ENCODE measurements at regions not wholly inside any gene's neighbourhood (a gene's known extent, or its start where the extent isn't known, plus 50 kb on each side); places are given as distances from the start of the nearest gene placed in this dataset.

DNA sequence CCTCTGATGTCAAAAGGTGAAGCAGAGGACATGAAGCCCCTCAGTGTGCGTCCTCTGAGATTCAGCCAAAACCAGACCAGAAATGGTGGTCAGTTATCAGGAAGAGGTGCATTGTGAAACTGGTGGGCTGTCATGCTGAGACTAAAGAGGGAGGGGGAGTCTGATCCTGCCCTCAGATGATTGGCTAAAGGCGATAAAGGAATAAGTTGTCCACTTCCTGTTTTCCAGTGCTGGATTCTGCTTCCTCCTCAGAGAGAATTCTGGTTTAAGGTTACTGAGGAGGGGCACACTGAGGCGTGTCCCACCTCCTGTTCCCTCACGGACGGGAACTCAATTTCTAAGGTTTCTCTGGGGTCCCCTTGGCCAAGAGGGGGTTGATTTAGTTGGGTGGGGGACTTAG lies 97.0 kb upstream of the UBE3A start:
- Histone ChIP-seq H3K27ac (ENCODE audit: low read depth, low read length) (no peak overlapping the region), H3K79me2 (ENCODE audit: insufficient read depth, low read length) (no peaks in the 10 kb centered on the region), H3K4me3 (ENCODE audit: insufficient read depth, low read length) (no peak overlapping the region), H2AFZ (ENCODE audit: low read length) (no peak overlapping the region), H3K4me1 (ENCODE audit: insufficient read depth, low read length) (no peaks in the 10 kb centered on the region), H3K9me3 (ENCODE audit: low read depth, low read length) (no peaks in the 10 kb centered on the region), H3K36me3 (ENCODE audit: insufficient read depth, low read length) (no peaks in the 10 kb centered on the region), H4K20me1 (ENCODE audit: insufficient read depth, low read length) (no peaks in the 10 kb centered on the region), H3K4me2 (ENCODE audit: insufficient read depth, low read length) (no peak overlapping the region), H3K27me3 (ENCODE audit: insufficient read depth, low read length) (no peaks in the 10 kb centered on the region)
- TF ChIP-seq, protein P1, sequence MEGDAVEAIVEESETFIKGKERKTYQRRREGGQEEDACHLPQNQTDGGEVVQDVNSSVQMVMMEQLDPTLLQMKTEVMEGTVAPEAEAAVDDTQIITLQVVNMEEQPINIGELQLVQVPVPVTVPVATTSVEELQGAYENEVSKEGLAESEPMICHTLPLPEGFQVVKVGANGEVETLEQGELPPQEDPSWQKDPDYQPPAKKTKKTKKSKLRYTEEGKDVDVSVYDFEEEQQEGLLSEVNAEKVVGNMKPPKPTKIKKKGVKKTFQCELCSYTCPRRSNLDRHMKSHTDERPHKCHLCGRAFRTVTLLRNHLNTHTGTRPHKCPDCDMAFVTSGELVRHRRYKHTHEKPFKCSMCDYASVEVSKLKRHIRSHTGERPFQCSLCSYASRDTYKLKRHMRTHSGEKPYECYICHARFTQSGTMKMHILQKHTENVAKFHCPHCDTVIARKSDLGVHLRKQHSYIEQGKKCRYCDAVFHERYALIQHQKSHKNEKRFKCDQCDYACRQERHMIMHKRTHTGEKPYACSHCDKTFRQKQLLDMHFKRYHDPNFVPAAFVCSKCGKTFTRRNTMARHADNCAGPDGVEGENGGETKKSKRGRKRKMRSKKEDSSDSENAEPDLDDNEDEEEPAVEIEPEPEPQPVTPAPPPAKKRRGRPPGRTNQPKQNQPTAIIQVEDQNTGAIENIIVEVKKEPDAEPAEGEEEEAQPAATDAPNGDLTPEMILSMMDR (IDR thresholded peaks at IDR 0.05; ENCODE audit: extremely low read depth, low read depth, low read length): no peak
- no peak for DNase-seq (ENCODE audit: insufficient read length, low spot score, missing footprints)

DNA sequence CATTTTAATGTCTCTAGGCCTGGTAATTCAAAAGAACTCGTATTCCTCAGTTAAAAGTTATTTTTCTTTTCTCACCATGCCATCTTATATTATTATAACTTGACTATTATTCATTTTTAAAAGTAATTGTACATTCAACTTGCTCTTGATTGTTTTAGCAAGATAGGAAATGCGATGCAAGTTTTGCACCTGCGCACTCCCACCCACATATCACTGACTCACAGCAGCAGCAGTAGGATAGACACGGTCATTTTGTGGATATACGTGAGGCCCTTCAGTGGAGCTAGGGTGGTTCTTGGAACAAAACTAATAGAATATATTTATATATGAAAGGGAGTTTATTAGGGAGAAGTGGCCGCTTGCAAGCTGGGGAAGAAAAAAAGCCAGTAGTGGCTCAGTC lies 95.5 kb upstream of the UBE3A start:
- no peaks in the 10 kb centered on the region for H4K20me1 ChIP-seq (ENCODE audit: insufficient read depth, low read length)
- H3K27me3 ChIP-seq (ENCODE audit: insufficient read depth, low read length): no peaks in the 10 kb centered on the region
- H3K9me3 ChIP-seq (ENCODE audit: low read depth, low read length): no peaks in the 10 kb centered on the region
- no peak overlapping the region for H2AFZ ChIP-seq (ENCODE audit: low read length)
- H3K36me3 ChIP-seq (ENCODE audit: insufficient read depth, low read length): no peaks in the 10 kb centered on the region
- H3K4me1 ChIP-seq (ENCODE audit: insufficient read depth, low read length): no peaks in the 10 kb centered on the region
- TF ChIP-seq, protein P1 (IDR thresholded peaks at IDR 0.05; ENCODE audit: extremely low read depth, low read depth, low read length): no peak
- H3K4me2 ChIP-seq (ENCODE audit: insufficient read depth, low read length): no peak overlapping the region
- no peak overlapping the region for H3K27ac ChIP-seq (ENCODE audit: low read depth, low read length)
- DNase-seq (ENCODE audit: insufficient read length, low spot score, missing footprints): no peak
- no peak overlapping the region for H3K4me3 ChIP-seq (ENCODE audit: insufficient read depth, low read length)
- no peaks in the 10 kb centered on the region for H3K79me2 ChIP-seq (ENCODE audit: insufficient read depth, low read length)

DNA sequence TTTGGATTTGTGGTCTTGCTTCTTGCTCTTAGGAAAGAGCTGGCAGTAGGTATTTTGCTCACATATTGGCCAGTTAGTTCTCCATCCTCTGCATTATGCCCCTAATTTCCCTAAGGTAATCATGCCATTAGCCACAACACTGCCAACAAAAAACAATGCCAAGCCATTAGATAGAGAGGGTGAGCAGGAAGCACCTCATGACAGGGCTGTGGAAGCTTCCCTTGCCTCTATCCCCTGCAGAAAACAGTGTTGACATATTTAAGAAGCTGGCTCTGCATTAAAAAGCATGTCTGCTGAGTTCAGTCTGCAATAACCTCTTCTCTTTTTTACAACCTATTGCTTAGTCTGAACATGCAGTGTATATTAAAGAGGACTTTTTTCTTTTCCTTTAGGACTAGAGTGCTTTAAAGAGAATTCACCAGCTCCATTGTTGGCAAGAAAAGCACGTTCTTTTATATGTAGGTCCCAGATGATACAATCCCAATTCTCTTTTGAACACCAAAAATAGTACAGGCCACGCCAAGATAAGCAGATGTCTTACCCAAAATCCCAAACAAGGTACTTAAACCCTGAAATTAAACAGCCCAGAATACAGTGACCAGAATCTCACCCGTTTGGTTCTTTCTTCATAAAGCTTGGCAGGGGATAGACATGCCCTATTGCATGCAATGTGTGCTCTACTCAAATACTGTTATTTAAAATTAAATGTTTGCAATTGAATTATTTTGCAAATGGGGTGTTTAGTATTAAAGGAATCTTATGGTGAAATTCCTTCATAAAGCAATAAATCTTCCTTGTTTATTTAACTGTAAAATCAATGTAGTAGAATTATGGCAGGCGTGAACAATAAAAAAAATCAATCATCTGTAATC lies 93.7 kb upstream of the UBE3A start:
- Histone ChIP-seq H2AFZ (ENCODE audit: low read length) (no peak overlapping the region), H3K27ac (ENCODE audit: low read depth, low read length) (no peak overlapping the region), H3K4me3 (ENCODE audit: insufficient read depth, low read length) (no peak overlapping the region), H3K4me1 (ENCODE audit: insufficient read depth, low read length) (no peaks in the 10 kb centered on the region), H3K79me2 (ENCODE audit: insufficient read depth, low read length) (no peaks in the 10 kb centered on the region), H4K20me1 (ENCODE audit: insufficient read depth, low read length) (no peaks in the 10 kb centered on the region), H3K27me3 (ENCODE audit: insufficient read depth, low read length) (no peaks in the 10 kb centered on the region), H3K9me3 (ENCODE audit: low read depth, low read length) (no peaks in the 10 kb centered on the region), H3K36me3 (ENCODE audit: insufficient read depth, low read length) (no peaks in the 10 kb centered on the region), H3K4me2 (ENCODE audit: insufficient read depth, low read length) (no peak overlapping the region)
- TF ChIP-seq, protein P1 (IDR thresholded peaks at IDR 0.05; ENCODE audit: extremely low read depth, low read depth, low read length): no peak
- DNase-seq (ENCODE audit: insufficient read length, low spot score, missing footprints): no peak

DNA sequence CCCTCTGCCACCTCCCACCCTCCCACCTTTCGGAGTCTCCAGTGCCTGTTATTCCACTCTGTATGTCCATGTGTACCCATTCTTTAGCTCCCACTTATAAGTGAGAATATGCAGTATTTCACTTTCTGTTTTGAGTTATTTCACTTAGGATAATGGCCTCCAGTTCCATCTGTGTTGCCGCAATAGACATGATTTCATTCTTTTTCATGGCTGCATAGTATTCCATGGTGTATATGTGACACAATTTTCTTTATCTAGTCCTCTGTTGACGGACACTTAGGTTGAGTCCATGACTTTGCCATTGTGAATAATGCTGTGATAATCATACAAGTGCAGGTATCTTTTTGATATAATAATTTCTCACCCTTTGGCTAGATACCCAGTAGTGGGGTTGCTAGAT lies 91.0 kb upstream of the UBE3A start:
- Histone ChIP-seq H3K9me3 (ENCODE audit: low read depth, low read length) (no peaks in the 10 kb centered on the region), H3K4me2 (ENCODE audit: insufficient read depth, low read length) (no peak overlapping the region), H2AFZ (ENCODE audit: low read length) (no peak overlapping the region), H3K27me3 (ENCODE audit: insufficient read depth, low read length) (no peaks in the 10 kb centered on the region), H3K4me3 (ENCODE audit: insufficient read depth, low read length) (no peak overlapping the region), H3K4me1 (ENCODE audit: insufficient read depth, low read length) (no peaks in the 10 kb centered on the region), H3K79me2 (ENCODE audit: insufficient read depth, low read length) (no peaks in the 10 kb centered on the region), H3K27ac (ENCODE audit: low read depth, low read length) (no peak overlapping the region), H3K36me3 (ENCODE audit: insufficient read depth, low read length) (no peaks in the 10 kb centered on the region), H4K20me1 (ENCODE audit: insufficient read depth, low read length) (no peaks in the 10 kb centered on the region)
- no peak for DNase-seq (ENCODE audit: insufficient read length, low spot score, missing footprints)
- TF ChIP-seq, protein P1 (IDR thresholded peaks at IDR 0.05; ENCODE audit: extremely low read depth, low read depth, low read length): no peak

All from osteoblast (primary cell).